Eye (tissue), 1 donor: ENCODE measurements at regions not wholly inside any gene's neighbourhood (a gene's known extent, or its start where the extent isn't known, plus 50 kb on each side); places are given as distances from the start of the nearest gene placed in this dataset.
"Not testable (repeated sequence)": the region's sequence is repeated elsewhere in the genome, so short reads cannot be mapped to it uniquely, and the experiment has no call there.

ENCODE experiments used
- DNase-seq: peaks from one replicate; pipeline ENCODE4 v3.0.0-alpha.2; 2015

GRCh38 chr14:45558183-45558582 lies 305.2 kb upstream of the MIS18BP1 start:
- no peak for DNase-seq

DNA sequence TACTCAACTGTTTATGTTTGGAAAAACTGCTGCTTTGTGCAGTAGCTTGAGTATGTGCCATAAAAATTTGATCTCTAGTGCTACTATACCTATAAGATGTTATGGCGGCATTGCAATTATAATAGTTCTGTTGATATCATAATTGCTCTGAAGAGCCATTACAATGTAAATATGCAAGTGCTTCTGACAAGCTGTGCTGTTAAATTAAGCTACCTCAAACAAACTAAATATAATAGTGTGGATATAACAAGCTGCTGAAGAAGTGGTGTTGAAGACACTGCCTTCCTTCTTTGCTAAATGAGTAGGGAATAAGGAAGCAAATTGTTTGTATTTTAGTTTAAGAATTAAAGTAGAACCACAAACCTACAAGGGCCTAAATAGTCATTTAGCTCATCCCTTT lies 301.0 kb upstream of the MIS18BP1 start:
- no peak for DNase-seq

DNA sequence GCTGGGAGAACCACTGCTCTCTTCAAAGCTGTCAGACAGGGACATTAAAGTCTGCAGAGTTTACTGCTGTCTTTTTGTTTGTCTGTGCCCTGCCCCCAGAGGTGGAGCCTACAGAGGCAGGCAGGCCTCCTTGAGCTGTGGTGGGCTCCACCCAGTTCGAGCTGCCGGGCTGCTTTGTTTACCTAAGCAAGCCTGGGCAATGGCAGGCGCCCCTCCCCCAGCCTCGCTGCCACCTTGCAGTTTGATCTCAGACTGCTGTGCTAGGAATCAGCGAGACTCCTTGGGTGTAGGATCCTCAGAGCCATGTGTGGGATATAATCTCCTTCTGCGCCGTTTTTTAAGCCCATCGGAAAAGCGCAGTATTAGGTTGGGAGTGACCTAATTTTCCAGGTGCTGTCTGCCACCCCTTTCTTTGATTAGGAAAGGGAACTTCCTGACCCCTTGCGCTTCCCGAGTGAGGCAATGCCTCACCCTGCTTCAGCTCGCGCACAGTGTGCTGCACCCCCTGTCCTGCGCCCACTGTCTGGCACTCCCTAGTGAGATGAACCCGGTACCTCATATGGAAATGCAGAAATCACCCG lies 298.3 kb upstream of the MIS18BP1 start:
- not testable (repeated sequence) for DNase-seq

DNA sequence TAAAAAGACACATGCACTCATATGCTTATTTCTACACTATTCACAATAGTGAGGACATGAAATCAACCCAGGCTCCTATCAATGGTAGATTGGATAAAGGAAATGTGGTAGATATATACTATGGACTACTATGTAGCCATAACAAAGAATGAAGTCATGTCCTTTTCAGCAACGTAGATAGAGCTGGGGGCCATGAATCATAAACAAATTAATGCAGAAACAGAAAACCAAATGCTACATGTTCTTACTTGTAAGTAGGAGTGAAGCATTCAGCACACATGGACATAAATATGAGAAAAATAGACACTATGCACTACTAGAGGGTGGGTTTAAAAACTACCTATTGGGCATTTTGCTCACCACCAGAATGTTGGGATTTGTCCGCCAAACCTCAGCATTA lies 278.0 kb upstream of the MIS18BP1 start:
- DNase-seq: no peak

DNA sequence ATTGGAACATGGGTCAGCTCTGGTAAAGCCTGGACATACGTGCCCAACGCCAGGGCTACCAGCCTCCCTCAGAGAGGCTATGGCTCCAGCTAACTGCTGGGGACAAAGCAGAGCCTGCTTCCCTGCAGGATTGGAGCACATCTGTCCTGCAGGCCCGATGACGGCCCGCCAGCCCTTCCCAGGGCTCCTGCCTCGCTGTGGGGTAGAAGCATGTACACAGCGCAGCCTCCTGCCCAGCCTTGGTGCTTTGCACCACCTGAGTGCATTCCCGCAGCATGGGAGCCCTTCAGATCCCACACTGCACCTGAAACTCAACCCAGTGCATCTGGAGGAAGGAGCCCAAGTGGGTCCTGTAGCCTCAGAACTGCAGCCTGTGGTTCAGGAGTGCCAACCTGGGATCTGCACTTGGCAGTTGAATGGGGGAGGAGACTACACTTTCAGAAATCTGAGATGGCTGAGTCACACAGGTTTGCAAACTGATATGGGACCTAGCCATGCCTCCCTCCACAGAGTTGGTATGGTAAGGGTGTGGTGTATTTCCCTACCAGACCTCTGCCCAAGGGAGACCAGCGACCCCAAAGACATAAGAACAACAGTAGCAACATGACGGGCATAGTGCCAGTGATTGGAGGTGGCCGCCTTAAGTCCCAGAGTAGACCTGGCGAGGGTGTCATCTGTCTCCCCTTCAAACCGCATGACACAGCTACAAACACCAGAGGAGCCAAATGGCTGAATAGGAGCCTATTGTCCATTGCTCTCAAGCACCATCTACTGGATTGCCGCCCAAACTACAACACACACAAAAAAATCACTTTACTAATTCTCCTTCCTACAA lies 273.9 kb upstream of the MIS18BP1 start:
- peak; percentile 62 for DNase-seq

DNA sequence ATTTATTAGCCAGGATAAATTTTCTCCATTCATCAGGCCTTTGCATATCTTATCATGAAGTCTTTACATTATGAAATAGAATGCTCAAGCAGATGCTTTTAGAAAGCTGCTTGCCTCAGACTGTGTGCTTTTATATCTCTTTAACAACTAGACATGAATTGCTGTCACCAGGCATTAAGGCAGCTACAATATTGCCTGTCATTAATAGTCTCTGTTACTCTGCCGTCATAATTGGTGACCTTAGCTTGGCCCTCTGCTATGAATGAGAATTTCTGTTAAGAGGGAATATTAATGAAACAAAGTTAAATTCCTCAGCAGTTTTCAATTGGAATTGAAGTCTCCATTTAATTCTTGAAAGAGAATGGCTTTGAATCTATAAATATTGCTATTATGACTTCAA lies 266.8 kb upstream of the MIS18BP1 start:
- peak; percentile 75 for DNase-seq

DNA sequence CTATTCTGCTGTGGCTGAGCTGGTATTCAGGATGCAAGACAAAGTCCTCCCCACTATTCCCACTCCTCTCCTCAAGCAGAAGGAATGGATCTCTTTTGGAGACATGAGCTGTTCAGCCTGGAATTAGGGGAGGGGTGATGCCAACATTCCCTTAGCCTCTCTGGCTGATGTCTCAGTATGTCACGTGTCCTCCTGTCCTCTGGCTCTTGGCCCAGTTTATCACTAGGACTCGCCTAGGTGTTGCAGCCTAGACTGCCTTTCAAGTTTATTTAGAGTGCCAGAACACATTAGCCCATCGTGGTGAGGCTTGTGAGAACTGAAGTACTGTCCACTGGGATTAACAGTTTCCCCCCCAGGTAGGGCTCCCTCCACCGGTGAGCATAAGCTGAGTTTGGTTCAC lies 239.9 kb upstream of the MIS18BP1 start:
- no peak for DNase-seq

GRCh38 chr14:45491914-45492313 lies 238.9 kb upstream of the MIS18BP1 start:
- no peak for DNase-seq

GRCh38 chr14:45486599-45486998 lies 233.6 kb upstream of the MIS18BP1 start:
- DNase-seq: no peak

GRCh38 chr14:45467023-45467422 lies 214.0 kb upstream of the MIS18BP1 start:
- no peak for DNase-seq

GRCh38 chr14:45434221-45434620 lies 181.2 kb upstream of the MIS18BP1 start:
- DNase-seq: no peak

DNA sequence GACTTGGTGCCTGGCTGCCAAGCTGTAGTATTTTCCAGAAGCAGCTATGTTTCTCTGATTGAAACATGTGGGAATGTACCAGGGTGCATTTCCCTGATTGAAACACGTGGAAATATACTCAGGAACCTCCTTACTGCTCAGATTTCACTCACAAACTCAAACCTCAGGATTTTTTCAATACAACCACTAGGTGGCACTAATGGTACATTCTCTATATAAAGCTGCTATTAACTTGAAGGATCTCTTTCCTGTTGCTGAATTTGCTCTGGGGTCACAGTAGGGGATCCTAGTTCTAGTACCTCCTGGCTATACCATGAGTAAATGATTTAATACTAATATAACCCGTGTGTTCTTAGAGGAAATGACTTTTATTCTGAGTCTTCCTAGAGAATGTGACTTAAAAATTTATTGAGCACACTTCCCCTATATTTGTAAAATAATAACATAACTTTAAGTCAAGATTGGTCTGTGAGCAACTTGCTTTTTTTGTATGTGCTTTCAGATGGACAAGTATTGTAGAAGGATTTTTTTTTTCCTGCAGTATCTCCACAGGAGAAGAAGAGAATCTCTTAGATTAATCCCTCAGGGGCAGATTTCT lies 173.8 kb upstream of the MIS18BP1 start:
- peak; percentile 75 for DNase-seq

DNA sequence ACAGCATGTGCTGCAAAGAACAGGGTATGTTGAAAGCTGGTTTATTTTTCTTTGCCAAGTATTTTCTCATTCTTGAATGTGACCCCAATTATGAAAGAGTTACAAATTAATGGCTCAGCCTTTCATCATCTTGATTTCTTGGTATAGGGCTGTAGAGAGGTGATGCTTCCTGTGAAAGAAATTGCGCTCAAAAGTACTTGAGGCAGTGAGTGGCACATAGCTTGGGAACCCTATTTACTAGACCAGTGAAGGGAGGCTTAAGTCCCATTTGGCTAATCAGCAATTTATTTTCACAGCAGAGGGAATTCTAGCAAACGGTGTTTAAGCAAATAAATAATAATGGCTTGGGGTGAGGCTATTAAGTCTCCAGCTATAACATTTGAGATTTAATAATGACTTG lies 153.9 kb upstream of the MIS18BP1 start:
- DNase-seq: peak; percentile 26

- DNase-seq: peak; percentile 91
These were observed 148.1 kb upstream of the MIS18BP1 start for GRCh38 chr14:45400950-45401640.

DNA sequence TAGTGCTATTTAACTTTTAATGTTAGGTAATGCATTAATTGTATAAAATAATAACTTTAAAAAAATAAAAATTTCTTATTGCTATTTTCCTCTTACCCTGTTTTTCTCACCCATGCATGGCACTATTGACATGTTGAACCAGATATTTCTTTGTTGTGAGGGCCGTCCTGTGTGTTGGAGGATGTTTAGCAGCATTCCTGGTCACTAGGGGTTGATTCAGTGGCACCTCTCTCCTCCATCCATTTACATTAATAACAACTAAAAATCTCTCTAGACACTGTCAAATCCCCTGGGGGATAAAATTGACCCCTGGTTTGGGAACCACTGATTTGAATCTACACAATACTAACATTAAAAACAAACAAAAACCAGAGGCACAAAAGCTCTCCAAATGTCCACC lies 147.5 kb upstream of the MIS18BP1 start:
- DNase-seq: no peak

GRCh38 chr14:45381091-45381490 lies 128.1 kb upstream of the MIS18BP1 start:
- no peak for DNase-seq

DNA sequence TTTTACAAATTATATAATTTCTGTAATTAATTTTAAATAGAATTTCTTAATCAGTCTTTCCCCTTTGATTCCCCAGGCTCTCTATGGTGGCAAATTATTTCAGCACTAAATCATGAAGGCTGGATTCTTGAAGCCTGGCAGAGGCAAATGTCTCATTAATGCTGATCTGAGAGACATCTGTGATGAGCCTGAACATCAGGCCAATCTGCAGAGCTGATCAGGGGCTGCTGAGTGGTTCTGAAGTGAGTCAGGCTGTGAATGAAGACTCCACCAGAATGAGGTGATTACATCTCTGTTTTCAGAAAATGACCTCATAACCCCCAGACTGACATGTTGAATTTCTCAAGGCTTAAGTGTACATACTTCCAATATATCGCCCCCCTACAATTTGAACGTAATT lies 124.2 kb upstream of the MIS18BP1 start:
- peak; percentile 50 for DNase-seq

DNA sequence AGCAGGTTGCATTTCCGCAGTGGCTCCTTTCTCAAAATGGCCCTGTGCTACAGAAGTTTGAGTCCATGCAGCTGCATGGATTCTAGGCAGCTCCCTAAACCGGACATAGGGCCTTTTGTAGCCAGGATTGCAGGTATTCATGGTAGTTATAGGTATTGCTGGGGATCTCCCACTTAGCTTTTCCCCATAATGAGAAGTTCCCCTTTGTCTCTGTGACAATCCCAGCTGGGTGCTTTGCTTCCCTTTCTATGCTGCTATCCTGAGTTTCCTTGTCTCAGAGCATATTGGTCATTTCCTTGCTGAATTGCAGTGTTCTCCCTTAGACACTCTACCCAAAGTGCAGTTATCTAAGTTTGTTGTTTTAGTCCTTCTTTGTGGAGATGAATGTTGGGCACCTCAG lies 120.9 kb upstream of the MIS18BP1 start:
- DNase-seq: no peak

GRCh38 chr14:45364565-45365156 lies 111.7 kb upstream of the MIS18BP1 start:
- DNase-seq: no peak

- DNase-seq: no peak
These were observed 109.5 kb upstream of the MIS18BP1 start for GRCh38 chr14:45362505-45362904.

DNA sequence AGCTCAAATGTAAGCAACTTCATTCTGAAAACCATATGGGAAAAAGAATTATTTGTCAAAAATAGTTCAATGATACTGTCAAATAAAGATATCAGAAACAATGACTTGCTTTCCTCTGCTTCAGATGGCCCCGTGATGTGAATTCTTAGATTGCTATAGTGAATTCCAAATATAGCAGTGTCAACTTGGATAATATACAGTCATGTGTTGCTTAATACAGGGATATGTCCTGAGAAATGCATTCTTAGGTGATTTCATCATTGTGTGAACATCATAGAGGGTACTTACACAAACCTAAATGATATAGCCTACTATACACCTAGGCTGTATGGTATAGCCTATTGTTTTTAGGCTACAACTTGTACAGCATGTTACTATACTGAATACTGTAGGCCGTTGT lies 108.7 kb upstream of the MIS18BP1 start:
- no peak for DNase-seq

DNA sequence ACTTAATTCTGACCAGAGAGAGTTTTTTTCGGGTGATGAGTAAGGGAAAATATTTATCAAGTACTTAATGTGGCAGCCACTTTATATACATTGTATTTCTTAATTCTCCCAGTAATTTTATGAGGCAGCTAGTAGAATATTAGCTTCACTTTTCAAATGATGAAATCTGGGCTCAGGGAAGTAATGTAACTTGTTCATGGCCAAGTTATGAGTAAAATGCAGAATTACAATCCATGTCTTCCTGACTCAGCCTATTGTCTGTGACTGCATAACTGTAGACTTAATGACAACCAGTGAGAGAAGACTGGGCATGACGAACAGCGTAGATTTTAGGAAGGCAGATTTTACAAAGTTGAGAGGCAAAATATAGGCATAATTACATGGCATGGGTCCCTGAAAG lies 106.7 kb upstream of the MIS18BP1 start:
- no peak for DNase-seq

- no peak for DNase-seq
These were observed 79.5 kb upstream of the MIS18BP1 start for GRCh38 chr14:45332360-45332988.
